GDM1 (cell line): ENCODE measurements at regions not wholly inside any gene's neighbourhood (a gene's known extent, or its start where the extent isn't known, plus 50 kb on each side); places are given as distances from the start of the nearest gene placed in this dataset.

ENCODE experiments used
- DNase-seq: peaks from one replicate; lab custom pipeline; 2025; lab: John Stamatoyannopoulos, UW

DNA sequence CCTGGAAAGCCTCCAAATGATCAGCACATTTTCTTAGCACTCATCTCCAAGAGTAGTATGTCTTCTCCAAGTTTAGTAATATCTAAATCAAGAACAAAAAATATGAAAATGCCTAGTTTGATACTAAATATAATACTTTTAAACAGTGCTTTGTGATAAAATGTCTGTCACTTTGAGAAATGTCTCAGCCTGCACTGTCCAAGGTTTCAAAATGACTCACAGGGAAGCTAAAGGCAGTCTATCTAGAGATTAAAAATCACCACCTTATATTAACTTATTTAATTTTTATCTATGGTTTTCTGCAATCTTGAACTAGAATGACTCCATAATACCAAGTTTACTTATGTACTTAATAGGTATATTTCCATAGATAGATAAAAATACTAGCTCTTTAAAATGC, 633.0 kb upstream of the C9orf72 start:
- no peak for DNase-seq

DNA sequence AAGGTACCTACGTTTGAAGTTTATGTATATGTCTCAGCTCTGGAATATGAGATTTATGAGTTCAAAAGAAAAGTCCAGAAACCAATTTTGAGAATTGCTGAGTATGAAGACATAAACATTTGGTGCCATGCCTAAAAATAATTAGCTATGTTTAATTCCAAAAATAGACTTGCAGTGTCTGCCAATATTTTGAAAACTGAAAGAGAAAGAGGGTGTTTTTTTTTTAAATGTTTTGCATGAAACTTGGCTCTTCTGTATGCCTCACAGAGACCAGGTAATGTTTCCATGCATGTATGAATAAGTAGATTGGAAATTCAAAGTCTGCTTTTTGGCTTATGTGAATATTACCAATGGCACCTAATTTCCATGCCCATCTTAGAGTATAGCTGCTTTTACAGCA, 634.4 kb upstream of the C9orf72 start:
- DNase-seq: no peak

DNA sequence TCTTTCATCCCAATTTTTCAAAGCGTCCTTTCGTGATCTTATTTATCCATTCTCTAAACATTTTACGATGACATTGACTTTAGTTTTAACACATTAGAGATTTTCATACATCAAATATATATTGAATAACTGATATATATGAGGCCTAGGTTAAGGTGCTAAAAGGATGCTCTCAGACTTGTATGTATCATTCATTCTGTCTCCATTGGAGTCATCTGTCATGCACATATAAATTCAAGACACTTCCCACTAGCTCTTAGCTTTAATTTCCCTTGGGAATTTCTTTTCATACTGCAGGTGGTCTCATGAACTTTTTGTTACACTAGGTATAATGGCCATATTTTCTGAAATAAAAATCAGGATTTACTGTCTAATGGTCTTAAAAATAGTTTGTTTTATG, 635.8 kb upstream of the C9orf72 start:
- no peak for DNase-seq

DNA sequence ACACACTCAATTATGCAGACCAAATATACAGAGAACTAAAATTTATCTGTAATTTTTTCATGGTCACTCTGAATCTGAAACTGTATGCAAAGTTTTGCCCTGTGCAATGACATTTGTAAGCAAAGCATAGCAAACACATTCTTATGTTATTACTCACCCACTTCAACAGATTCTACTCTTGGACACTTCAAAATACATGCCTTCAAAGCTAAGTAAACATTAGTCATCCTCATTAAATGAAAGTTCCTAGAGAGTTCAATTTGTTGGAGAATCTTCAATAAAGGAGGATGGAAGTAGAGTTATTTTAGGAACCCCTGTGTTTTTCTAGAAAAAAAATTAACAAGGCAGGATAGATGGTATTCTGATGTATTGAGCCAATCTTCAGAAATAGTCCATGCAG, 639.7 kb upstream of the C9orf72 start:
- DNase-seq: no peak

DNA sequence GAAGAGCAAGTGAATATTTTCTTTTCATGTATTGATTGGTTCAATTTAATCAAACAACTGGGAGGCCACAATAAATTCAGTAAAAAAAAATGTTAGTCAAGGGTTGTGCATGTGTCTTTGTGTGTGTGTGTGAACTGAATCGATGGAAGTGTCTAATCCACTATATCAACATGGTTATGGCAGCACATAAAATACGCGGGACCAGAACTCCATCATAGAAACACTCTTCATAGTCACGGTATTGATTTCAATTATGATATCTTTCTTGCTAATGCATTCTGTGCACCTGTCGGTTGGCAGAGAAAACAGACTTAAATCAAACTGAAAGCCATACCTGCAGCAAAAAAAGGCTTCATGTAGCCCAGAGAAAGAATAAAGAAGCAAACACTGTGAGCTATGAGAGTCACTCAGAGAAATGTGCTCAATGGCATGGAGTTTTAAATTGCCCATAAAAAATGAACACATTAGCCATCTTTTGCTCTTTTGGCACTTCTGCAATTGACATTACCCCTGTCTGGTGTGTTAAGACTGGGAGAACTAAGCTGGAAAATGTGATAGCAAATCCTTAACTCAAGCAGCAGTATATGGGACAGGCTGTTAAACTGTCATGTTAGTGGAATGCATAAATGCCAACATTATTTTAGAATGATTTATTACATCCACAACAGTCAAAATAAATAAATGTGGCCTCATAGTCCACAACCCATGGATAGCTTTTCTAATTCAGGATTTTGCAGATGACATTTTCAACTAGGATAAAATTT, 642.4 kb upstream of the C9orf72 start:
- DNase-seq: no peak

DNA sequence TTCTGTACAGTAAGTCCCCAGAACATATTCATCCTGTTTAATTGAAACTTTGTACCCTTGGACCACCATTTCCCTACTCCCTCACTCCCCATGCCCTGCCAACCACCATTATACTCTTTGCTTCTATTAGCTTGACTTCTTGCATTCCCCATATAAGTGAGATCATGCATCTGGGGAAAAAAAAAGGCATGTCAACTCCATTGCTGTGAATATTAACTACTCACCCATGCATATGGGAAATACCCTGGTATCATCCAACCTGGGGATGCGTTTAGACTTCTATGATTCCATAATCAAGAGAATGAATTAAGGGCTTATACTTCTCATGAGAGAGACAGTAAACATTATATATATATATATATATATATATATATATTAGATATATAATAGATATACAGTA, 659.4 kb upstream of the C9orf72 start:
- DNase-seq: no peak

DNA sequence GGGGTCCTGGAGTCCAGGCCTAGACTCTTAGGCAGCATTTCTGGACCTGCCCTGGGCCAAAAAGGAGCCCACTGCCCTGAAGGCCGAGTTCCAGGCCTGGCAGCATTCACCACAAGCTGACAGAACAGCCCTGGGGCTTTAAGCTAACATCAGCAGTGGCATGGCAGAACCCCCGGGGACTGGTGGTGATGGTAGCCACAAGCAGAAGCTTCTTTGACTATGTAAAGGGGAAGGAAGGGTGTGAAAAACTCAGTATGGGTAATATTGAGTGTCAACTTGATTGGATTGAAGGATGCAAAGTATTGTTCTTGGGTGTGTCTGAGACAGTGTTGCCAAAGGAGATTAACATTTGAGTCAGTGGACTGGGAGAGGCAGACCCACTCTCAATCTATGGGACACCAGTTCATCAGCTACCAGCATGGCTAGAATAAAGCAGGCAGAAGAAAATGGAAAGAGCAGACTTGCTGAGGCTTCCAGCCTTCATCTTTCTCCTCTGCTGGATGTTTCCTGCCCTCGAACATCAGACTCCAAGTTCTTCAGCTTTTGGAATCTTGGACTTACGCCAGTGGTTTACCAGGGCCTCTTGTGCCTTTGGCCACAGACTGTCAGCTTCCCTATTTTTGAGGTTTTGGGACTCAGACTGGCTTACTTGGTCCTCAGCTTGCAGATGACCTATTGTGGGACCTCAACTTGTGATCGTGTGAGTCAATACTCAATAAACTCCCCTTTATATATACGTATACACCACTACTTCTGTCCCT, 661.0 kb upstream of the C9orf72 start:
- DNase-seq: no peak

DNA sequence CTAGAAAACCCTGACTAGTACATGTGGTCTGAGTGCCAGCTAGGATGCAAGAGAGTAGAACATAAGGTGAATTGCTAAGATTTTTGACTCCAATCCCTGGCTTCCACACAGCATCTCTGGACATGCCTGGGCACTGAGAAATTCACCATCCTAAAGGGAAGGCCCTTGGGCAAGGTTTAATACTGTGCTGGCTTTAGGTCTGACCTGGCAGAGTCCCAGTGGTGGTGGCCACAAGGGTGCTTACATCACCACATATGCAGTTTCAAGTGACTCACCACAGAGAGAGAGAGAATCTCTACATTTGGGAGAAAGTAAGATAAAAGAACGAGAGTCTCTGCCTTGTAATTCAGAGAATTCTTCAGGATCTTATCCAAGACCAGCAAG, 661.6 kb upstream of the C9orf72 start:
- DNase-seq: no peak

DNA sequence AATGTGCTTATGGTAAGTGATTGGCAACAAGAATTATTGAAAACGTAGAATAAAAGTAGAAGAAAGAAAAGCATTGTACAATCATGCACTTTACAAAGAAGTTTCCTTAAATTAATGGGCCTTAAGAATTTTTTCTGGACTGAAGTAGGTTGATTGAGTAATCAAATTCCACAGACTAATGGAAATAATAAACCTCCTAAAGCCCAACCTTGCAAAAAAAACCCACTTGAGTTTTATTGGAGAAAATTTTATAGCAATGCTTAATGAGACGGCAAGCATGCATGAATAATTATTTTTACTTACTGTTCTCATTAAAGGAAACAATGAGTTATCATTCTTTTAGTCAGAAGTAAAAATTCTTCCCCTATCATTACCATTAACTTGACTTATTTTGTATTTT, 676.1 kb upstream of the C9orf72 start:
- no peak for DNase-seq

DNA sequence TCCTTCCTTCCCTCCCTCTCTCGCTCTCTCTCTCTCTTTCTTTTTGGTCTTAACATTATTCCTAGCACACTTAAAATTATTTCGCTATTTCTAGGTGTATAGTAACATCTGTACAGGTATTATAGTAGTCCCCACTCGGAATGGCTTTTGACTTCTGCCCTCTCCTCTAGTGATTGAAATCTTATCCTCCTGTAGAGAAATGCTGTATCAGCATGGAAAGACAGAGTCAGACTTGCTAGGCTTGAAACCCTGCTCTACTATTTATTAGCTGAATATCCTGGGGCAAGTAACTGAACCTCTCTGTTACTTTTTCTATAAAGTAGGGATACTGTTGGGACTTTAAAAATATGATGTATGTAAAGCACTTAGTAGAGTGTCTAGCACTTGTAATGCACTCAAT, 681.9 kb upstream of the C9orf72 start:
- DNase-seq: no peak

DNA sequence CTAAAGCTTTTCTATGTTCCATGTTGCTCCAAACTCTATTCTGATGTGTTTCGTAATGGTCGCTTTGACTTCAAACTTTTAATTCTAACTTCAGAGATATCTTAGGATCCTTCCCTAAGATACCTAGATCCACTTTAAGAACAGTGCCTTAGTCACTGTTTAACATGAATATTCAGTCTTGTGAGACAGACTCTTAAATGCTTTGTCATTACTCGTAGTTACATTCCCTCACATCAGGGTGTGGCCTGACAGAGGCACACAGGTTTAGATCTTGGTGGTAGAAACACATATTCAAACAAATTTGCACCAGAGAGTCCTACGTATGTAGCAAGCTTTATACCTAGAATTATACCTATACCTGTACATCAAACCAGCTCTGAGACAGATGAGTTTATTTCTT, 687.0 kb upstream of the C9orf72 start:
- no peak for DNase-seq

DNA sequence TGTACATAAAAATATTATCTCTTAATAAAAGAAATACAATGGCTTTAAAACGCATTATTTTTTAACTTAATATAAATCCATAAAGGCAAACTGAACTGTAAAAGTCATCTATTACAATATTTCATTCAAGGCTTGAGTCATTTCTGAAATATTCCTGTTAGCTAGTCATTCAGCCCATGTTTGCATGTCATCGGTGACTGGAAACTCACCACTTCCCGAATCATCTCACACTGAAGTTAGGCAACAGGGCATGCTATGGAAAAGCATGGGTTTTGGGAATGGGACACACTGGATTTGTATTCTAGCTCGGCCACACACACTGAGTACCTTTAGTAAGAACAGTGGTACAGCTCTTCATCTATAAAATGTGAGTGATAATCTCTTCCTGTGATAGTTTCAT, 691.1 kb upstream of the C9orf72 start:
- no peak for DNase-seq

DNA sequence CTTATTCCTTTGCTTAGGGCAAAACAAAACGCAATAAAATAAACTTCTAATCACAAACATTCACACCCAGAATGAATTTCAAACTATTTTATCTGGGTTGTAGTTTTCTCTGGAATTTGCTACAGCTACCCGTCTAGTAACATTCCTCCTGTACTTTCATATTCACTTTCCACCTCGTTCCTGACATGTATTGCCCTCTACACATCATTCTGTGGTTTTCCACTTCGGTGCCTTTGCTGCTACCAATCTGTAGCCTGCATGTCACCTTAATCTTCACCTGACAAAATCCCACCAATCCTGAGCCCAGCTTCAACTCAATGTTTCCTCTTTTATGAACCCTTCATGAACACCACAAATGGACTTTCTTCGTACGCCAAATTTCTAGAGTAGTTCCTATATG, 694.1 kb upstream of the C9orf72 start:
- DNase-seq: no peak

DNA sequence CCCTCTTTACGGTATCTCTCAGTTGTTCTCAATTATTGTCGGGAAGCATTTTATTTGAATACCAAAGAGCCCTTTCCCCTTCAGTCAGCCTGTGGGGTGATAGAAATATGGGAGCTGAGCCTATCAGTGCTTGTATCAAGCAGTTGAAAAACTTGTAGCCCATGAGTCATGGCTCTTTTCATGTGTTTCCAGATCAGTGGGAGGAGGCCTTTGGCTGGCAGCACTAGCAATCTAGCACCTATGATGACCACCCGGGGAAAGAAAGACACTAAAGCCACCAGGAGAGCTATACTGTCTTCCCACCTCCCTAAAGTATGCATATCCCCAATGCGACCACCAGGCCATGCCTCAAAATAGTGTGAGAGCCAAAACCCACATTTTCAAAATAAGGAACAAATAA, 696.9 kb upstream of the C9orf72 start:
- DNase-seq: no peak

DNA sequence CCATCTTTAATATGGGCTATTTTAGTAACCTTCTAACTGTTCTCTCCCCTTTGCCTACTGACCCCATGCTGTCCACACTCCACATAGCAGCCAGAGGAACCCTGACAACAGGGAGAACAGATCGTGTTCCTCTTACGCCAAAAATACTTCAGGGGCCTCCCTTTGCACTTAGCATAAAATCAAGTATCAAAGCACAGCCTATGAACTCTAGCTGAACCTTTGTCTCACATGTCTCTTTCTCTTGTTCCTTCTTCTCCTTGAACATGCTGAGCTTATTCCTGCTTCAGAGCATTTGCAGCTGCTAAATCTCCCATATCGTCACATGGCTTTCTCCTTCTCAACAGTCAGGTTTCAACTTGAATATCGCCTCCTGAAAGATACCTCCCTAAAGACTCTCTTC, 698.8 kb upstream of the C9orf72 start:
- no peak for DNase-seq

DNA sequence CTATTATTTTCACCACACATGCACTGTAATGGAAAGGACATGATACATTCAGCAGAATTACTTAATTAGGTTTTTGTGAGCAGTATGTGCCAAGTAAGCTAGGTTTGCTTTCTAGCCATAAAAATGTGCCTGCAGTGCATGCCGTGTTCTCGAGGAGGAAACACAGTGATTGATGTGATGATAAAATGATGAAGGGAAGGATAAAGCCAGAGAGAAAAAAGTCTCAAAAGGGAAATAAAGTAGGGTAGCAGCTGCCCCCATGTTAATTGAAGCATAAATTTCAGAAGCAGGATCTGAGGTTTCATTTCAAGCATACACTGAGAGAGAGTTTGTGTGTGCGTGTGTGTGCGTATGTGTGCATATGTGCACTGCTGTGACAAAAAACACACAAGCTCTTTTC, 714.2 kb upstream of the C9orf72 start:
- no peak for DNase-seq

DNA sequence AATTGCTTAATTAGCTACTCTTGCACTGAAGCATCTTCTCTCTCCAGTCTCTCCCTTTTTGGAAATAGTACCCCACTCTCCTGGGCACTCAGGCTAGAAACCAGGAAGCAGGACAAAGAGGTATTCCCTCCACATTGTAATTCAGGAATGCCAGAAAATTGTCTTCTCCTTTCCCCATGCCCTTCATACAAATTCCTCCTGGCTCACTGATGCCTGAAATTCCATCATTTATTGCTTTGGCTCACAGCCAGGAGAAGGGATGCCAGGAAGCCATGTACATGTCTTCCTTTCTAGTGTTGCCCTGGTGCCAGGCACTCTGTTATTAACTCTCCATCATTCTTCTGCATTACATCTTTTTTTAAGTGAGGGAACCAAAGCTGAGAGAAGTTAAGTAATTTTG, 716.5 kb upstream of the C9orf72 start:
- DNase-seq: no peak

DNA sequence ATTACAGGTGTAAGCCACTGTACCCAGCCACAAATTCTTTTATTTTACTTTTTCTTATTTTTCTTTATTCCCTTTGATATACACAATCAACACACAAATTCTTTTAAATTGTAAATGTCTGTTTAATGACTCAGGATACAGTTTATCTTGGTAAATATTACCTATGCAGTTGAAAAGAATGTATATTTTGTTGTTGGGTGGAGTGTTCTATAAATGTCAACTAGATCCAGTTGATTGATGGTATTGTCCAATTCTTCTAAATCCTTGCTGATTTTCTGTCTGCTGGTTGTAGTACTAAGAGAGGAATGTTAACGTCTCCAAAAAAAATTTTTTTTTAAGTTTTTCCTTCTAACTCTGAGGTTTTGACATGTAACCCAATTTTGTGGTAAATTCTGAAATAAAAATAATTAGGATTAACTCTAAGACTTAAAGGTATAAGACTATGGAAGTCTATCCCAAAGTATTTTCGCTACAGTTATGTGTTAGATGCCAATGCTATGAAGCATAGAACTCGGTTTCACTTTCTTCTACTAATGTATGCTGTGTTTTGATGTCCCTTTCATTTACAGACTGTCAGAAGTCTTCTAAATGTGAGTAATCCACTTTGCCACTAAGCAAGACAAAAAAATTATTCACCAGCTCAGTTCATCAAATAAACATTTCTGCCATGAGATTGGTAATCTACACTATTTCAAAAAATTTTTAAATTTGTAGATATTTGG, 720.2 kb upstream of the C9orf72 start:
- DNase-seq: no peak

DNA sequence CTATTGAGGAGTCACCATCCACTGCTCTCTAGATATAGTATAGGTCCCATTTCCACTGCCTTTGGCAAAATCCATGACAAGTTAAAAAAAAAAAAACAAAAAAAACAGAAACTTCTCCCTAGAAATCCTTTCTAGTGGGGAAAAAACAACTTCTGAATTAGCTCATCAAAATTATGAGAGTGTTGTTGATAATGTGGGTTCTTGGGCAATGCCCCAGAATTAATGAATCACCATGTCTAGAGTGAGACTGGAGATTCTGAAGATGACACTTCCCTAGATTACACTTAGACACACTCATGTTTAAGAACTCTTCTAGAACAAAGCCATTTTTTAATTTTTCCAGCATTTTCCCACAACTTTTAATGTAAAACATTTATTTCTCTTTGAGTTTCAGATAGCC, 728.0 kb upstream of the C9orf72 start:
- no peak for DNase-seq

DNA sequence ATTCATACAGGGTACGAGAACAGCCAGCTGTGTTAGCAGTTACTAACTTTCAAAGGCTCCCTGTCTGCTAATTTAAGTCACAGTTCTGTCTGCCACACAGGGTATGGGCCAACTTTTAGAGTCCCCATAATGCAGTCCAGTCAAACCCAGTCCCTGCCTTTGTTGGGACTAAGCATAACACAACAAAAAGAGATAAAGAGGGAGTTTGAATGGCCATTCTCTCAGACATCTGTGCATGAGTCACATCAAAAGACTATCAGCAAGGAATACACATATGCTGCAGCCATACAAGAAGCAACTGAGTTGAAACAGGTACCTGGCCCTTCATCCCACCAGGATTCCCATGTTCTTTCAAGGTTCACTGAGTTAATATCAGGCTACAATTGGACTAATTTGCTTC, 744.5 kb upstream of the C9orf72 start:
- no peak for DNase-seq

DNA sequence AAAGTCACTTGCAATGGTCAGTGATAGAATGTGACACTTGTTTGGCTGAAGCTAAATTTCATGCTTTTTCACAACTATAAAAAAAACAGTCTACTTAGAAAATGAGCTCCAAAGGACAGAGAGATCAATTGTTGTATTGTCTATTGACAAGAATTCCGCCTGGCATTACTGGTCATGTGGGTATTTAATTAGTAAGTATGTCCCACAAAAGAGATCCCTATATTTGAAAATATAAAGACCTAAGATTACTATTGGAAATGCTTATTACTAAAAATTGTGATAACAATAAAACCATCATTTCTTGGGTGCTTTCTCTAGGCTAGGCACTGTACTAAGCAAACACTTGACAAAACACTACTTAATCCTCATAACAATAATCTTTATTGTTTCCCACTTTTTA, 745.2 kb upstream of the C9orf72 start:
- DNase-seq: no peak

DNA sequence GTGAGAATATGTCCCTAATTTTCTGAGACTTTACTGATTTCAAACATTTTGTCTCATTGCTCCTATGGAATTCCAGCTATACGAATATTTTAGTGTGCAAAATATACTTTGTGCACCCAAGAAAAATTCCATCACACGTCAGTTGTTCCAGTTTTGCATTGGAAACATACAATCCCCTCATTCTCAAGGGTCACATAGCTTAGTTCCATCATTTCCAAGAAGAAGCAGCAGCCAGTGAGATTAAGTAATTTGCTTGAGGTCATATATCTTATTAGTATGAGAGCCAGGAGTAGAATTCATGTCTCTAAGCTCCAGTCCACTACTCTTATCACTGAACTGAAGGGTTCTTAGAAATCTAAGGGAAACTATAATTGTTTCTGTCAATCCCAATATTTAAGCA, 746.7 kb upstream of the C9orf72 start:
- DNase-seq: no peak

DNA sequence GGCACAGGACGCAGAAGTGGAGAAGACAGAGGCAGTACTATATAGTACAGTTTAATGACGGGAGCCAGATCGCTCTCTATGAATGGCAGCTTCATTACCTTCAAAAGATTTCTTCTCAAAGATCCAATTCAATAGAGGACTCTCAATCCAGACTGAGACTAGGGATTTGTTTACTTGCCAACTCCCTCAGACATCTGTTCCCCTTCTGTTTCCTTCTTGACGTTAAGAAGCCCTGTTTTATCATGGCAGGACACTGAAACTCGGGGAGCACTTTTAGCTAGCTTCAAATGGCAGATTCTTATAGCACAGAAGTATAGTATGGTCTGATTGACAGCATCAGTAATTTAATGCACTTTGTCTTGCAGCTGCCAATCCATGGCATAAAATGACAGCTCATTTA, 747.3 kb upstream of the C9orf72 start:
- no peak for DNase-seq
